Smooth muscle cell (in vitro differentiated cells): ENCODE measurements at regions not wholly inside any gene's neighbourhood (a gene's known extent, or its start where the extent isn't known, plus 50 kb on each side); places are given as distances from the start of the nearest gene placed in this dataset.

Source experiments
- DNase-seq: peaks from one replicate; lab custom pipeline; 2025; ENCODE audit not compliant: unreplicated experiment; lab: John Stamatoyannopoulos, UW
- H2AFZ ChIP-seq: fragments of 200-600 bp; sonication (generic); 2 replicates; pipeline ENCODE4 v1.6.0; 2016; ENCODE audit warnings: antibody characterized with exemption, low read depth, mild to moderate bottlenecking
- H3F3A ChIP-seq: fragments of 200-600 bp; sonication (generic); 2 replicates; pipeline ENCODE4 v1.6.0; 2017; ENCODE audit warnings: antibody characterized with exemption, low read depth
- H3K27ac ChIP-seq: fragments of 200-600 bp; sonication (generic); 2 replicates; pipeline ENCODE4 v1.5.1; 2016; ENCODE audit warnings: low read depth, mild to moderate bottlenecking
- H3K27me3 ChIP-seq: fragments of 200-600 bp; sonication (generic); 2 replicates; pipeline ENCODE4 v1.6.1; 2016; ENCODE audit warnings: low read depth, mild to moderate bottlenecking
- H3K36me3 ChIP-seq: fragments of 200-600 bp; sonication (generic); 2 replicates; pipeline ENCODE4 v1.5.1; 2016; ENCODE audit warnings: low read depth
- H3K4me1 ChIP-seq: fragments of 200-600 bp; sonication (generic); 2 replicates; pipeline ENCODE4 v1.5.1; 2016; ENCODE audit warnings: low read depth
- H3K4me2 ChIP-seq: fragments of 200-600 bp; sonication (generic); 2 replicates; pipeline ENCODE4 v1.6.0; 2016; ENCODE audit warnings: mild to moderate bottlenecking
- H3K4me3 ChIP-seq: fragments of 200-600 bp; sonication (generic); 2 replicates; pipeline ENCODE4 v1.5.1; 2016; ENCODE audit warnings: mild to moderate bottlenecking
- H3K79me2 ChIP-seq: fragments of 200-600 bp; sonication (generic); 2 replicates; pipeline ENCODE4 v1.6.0; 2016; ENCODE audit warnings: low read depth, mild to moderate bottlenecking
- H3K9ac ChIP-seq: fragments of 200-600 bp; sonication (generic); 2 replicates; pipeline ENCODE4 v1.6.0; 2016; ENCODE audit warnings: low read depth
- H3K9me3 ChIP-seq: fragments of 200-600 bp; sonication (generic); replicated peaks from 2 replicates; pipeline ENCODE4 v1.5.1; 2016; ENCODE audit warnings: low read depth
- H4K20me1 ChIP-seq: fragments of 200-600 bp; sonication (generic); 2 replicates; pipeline ENCODE4 v1.6.0; 2016; ENCODE audit warnings: low read depth
- WGBS: methylation state at CpG from one replicate; pipeline ENCODE4 v1.1.7; 2016; ENCODE audit warnings: low lambda C conversion rate; 5-methylcytosine and 5-hydroxymethylcytosine counted together
- TF ChIP-seq, protein P1 (sequence below): fragments of 200-600 bp; sonication (generic); IDR thresholded peaks from 2 replicates; pipeline ENCODE4 v1.5.1; 2017; ENCODE audit warnings: borderline replicate concordance, mild to moderate bottlenecking, antibody characterized with exemption; ENCODE audit not compliant: insufficient read depth, poor library complexity, severe bottlenecking

DNA sequence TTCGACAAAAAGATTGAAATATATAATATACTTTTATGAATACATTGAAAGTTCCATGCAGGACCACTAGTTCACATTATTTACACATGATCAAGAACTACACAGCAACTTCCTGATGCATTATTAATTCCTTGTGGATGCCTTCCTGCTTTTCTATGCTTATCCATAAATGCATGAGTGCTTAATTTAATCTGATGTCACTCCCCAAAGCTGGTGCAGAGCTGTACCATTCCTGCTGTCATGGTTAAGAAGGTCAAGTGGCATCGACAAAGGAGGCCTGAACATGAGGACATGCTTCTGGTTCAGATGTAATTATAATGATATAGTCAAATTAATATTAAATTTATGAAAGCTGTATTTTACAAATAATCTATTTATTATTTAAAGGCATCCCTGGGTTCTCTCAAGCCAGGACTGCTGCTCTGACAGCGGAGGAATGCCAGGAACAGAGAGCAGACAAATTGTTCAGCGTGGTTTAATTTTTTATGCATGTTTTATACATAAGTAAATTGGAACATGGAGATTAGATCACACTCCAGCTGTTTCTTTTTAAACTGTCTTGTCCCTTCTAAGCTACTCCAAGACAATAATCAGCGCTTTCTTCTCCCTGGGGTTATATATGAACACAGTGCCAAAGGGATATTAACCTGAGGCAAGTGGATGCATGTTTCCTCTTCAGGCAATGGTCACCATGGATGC is 307.3 kb upstream of the CNTNAP5 start:
- TF ChIP-seq, protein P1, sequence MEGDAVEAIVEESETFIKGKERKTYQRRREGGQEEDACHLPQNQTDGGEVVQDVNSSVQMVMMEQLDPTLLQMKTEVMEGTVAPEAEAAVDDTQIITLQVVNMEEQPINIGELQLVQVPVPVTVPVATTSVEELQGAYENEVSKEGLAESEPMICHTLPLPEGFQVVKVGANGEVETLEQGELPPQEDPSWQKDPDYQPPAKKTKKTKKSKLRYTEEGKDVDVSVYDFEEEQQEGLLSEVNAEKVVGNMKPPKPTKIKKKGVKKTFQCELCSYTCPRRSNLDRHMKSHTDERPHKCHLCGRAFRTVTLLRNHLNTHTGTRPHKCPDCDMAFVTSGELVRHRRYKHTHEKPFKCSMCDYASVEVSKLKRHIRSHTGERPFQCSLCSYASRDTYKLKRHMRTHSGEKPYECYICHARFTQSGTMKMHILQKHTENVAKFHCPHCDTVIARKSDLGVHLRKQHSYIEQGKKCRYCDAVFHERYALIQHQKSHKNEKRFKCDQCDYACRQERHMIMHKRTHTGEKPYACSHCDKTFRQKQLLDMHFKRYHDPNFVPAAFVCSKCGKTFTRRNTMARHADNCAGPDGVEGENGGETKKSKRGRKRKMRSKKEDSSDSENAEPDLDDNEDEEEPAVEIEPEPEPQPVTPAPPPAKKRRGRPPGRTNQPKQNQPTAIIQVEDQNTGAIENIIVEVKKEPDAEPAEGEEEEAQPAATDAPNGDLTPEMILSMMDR = no peak
- no peak overlapping the region for H3K4me2 ChIP-seq
- 91% methylated on average over 5 of the region's 5 CpGs for WGBS

DNA sequence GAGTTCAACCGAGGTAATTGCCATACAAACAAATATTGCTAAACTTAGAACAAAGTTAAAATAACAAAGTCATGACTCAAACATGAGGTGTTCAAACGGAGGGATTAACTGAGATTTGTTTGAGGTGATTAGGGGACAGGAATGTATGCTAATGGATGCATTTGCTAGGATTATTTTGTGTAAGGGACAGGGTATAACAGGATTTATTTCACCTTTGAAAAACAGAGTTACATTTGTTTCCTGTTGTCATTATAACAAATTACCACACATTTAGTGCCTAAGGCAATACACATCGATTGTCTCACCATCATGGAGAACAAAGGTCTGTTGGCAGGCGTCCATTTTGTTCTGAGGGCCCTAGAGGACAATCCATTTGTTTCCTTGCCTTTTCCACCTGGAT is 304.3 kb upstream of the CNTNAP5 start:
- WGBS = 66% methylated on average over 4 of the region's 4 CpGs
- Histone ChIP-seq H4K20me1 (no peaks in the 10 kb centered on the region), H3K9ac (no peak overlapping the region), H3K4me3 (no peak overlapping the region), H3F3A (no peaks in the 10 kb centered on the region), H3K27me3 (no peaks in the 10 kb centered on the region), H3K4me1 (no peaks in the 10 kb centered on the region), H3K36me3 (no peaks in the 10 kb centered on the region), H3K9me3 (no peaks in the 10 kb centered on the region), H2AFZ (no peak overlapping the region), H3K27ac (no peak overlapping the region), H3K4me2 (no peak overlapping the region), H3K79me2 (no peaks in the 10 kb centered on the region)
- DNase-seq = no peak
- TF ChIP-seq, protein P1 = no peak

More for the DNA sequence above, 307.3 kb upstream of the CNTNAP5 start:
- no peaks in the 10 kb centered on the region for H3K27me3 ChIP-seq
- H2AFZ ChIP-seq = no peak overlapping the region
- H4K20me1 ChIP-seq = no peaks in the 10 kb centered on the region
- no peak overlapping the region for H3K27ac ChIP-seq
- no peaks in the 10 kb centered on the region for H3K36me3 ChIP-seq
- H3K4me1 ChIP-seq = no peaks in the 10 kb centered on the region
- no peaks in the 10 kb centered on the region for H3K79me2 ChIP-seq
- H3K9ac ChIP-seq = no peak overlapping the region
- no peak overlapping the region for H3K4me3 ChIP-seq
- no peaks in the 10 kb centered on the region for H3K9me3 ChIP-seq
- DNase-seq = no peak
- no peaks in the 10 kb centered on the region for H3F3A ChIP-seq

DNA sequence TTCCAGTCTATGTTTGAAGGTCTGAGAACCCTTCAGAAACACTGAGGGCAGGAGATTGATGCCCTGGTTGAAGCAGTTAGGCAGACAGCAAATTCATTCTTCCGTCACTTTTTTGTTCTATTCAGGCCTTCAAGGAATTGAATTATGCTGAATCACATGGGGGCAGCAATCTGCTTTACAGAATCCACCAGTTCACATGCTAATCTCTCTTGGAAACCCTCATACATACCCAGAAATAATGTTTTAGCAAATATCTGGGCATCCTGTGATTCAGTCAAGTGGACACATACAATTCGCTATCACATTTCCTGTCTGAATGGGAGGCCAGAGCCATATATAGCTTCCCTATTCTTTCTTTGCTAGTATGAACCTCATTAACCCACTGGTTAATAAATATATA is 301.4 kb upstream of the CNTNAP5 start:
- no peak overlapping the region for H3K4me3 ChIP-seq
- no peak for DNase-seq
- no peaks in the 10 kb centered on the region for H3K4me1 ChIP-seq
- TF ChIP-seq, protein P1 = no peak
- no peaks in the 10 kb centered on the region for H3K79me2 ChIP-seq
- H3K27me3 ChIP-seq = no peaks in the 10 kb centered on the region
- no peak overlapping the region for H2AFZ ChIP-seq
- 98% methylated on average over 2 of the region's 2 CpGs for WGBS
- H3K36me3 ChIP-seq = no peaks in the 10 kb centered on the region
- H3K9me3 ChIP-seq = no peaks in the 10 kb centered on the region
- H3K9ac ChIP-seq = no peak overlapping the region
- H3F3A ChIP-seq = no peaks in the 10 kb centered on the region
- no peak overlapping the region for H3K27ac ChIP-seq
- no peaks in the 10 kb centered on the region for H4K20me1 ChIP-seq
- no peak overlapping the region for H3K4me2 ChIP-seq

DNA sequence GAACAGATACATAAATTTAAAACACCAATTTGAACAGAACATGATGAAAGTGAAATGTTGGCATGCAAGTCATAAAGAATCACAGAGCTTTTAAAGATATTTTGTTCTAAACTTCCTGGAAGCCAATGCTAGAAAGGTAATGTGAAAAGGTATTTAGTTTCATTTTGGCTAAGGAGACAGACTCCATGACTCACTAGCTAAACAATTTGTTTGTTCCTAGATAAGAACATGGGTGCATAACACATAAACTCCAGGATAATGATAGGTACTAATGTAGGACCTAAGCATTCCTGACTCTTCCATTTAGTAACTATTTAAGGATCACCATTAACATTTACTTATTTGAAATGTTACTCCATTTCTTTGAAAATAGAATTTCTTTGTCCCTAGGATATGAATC is 292.5 kb upstream of the CNTNAP5 start:
- Histone ChIP-seq H3K4me1 (no peaks in the 10 kb centered on the region), H3K9me3 (peaks cover 5% of the 10 kb centered on the region), H3K27ac (no peak overlapping the region), H3K27me3 (no peaks in the 10 kb centered on the region), H3K79me2 (no peaks in the 10 kb centered on the region), H3K9ac (no peak overlapping the region), H3K4me3 (no peak overlapping the region), H2AFZ (no peak overlapping the region), H4K20me1 (no peaks in the 10 kb centered on the region), H3K36me3 (no peaks in the 10 kb centered on the region), H3F3A (no peaks in the 10 kb centered on the region), H3K4me2 (no peak overlapping the region)
- TF ChIP-seq, protein P1 = no peak
- no peak for DNase-seq
